SK-N-SH (cell line): ENCODE measurements at regions not wholly inside any gene's neighbourhood (a gene's known extent, or its start where the extent isn't known, plus 50 kb on each side); places are given as distances from the start of the nearest gene placed in this dataset.

Experiments
- CTCF ChIA-PET: fragments of 300-600, 350-600 bp; formaldehyde crosslinking; extraction: SDS; loops from one replicate; lab custom pipeline; 2021; lab: Yijun Ruan, JAX
- POLR2A ChIA-PET: fragments of 350-600 bp; sonication (Branson Sonifier 250); formaldehyde crosslinking; extraction: SDS; loops from one replicate; lab custom pipeline; 2020; ENCODE audit warnings: antibody characterized with exemption, inconsistent platforms; lab: Yijun Ruan, JAX
- DNase-seq: peaks from one replicate; pipeline ENCODE4 v3.0.0; 2012
- H2AFZ ChIP-seq: fragments of 200-600 bp; sonication (generic); 2 replicates; pipeline ENCODE4 v1.8.1; 2016; ENCODE audit warnings: antibody characterized with exemption, mild to moderate bottlenecking, low read depth
- H3F3A ChIP-seq: fragments of 200-600 bp; sonication (generic); replicated peaks from 2 replicates; pipeline ENCODE3; 2016; ENCODE audit warnings: antibody characterized with exemption, mild to moderate bottlenecking; ENCODE audit not compliant: insufficient read depth
- H3K27ac ChIP-seq, 2 experiments: fragments of 200-500 bp in 1 of 2; fragments of 200-600 bp in 1 of 2; sonication (Bioruptor generic) in 1 of 2; sonication (generic), shearing (Covaris generic) in 1 of 2; 2 replicates each; pipeline versions ENCODE4 v1.5.1 to v1.6.1; 2014 to 2016; ENCODE audit warnings: low read depth in 2 of 2, inconsistent platforms in 1 of 2, low read length in 1 of 2, mild to moderate bottlenecking in 1 of 2, mixed read lengths in 1 of 2
- H3K27me3 ChIP-seq: fragments of 200-600 bp; sonication (generic), shearing (Covaris generic); 2 replicates; pipeline ENCODE4 v1.6.1; 2016; ENCODE audit warnings: mixed run types; ENCODE audit not compliant: insufficient read depth
- H3K36me3 ChIP-seq, 2 experiments: fragments of 200-500 bp in 1 of 2; fragments of 200-600 bp in 1 of 2; sonication (Bioruptor generic) in 1 of 2; sonication (generic) in 1 of 2; replicated peaks in 1 of 2; 2 replicates each; pipeline versions ENCODE3 to v1.5.1; 2014 to 2016; ENCODE audit warnings: low read length in 1 of 2, mild to moderate bottlenecking in 1 of 2; ENCODE audit not compliant: insufficient read depth in 2 of 2, control insufficient read depth in 1 of 2
- H3K4me1 ChIP-seq, 2 experiments: fragments of 200-500 bp in 1 of 2; fragments of 200-600 bp in 1 of 2; sonication (Bioruptor generic) in 1 of 2; sonication (generic), shearing (Covaris generic) in 1 of 2; 2 replicates each; pipeline versions ENCODE4 v1.5.1 to v1.6.1; 2014 to 2016; ENCODE audit warnings: low read depth in 1 of 2, low read length in 1 of 2, mixed run types in 1 of 2; ENCODE audit not compliant: insufficient read depth in 2 of 2, control insufficient read depth in 1 of 2
- H3K4me2 ChIP-seq: fragments of 200-600 bp; sonication (generic), shearing (Covaris generic); 2 replicates; pipeline ENCODE4 v1.6.1; 2017; ENCODE audit warnings: mixed run types
- H3K4me3 ChIP-seq, 2 experiments: fragments of 200-500 bp in 1 of 2; fragments of 200-600 bp in 1 of 2; sonication (Bioruptor generic) in 1 of 2; sonication (generic), shearing (Covaris generic) in 1 of 2; 2 replicates each; pipeline versions ENCODE4 v1.5.1 to v1.8.1; 2014 to 2016; ENCODE audit warnings: low read depth in 2 of 2, inconsistent platforms in 1 of 2, low read length in 1 of 2, mild to moderate bottlenecking in 1 of 2, mixed read lengths in 1 of 2, moderate library complexity in 1 of 2
- H3K79me2 ChIP-seq: fragments of 200-600 bp; sonication (generic); 2 replicates; pipeline ENCODE4 v1.8.1; 2017; ENCODE audit warnings: mild to moderate bottlenecking; ENCODE audit not compliant: insufficient read depth
- H3K9ac ChIP-seq: fragments of 200-600 bp; sonication (generic); 2 replicates; pipeline ENCODE4 v1.6.1; 2017; ENCODE audit warnings: mixed run types
- H3K9me2 ChIP-seq: fragments of 200-600 bp; sonication (generic); 2 replicates; pipeline ENCODE4 v1.6.1; 2017; ENCODE audit warnings: mixed run types
- H3K9me3 ChIP-seq: fragments of 200-600 bp; sonication (generic); 2 replicates; pipeline ENCODE4 v1.6.1; 2017; ENCODE audit warnings: mixed run types, mild to moderate bottlenecking, moderate library complexity
- H4K20me1 ChIP-seq: fragments of 200-600 bp; sonication (generic); 2 replicates; pipeline ENCODE4 v1.6.1; 2017; ENCODE audit warnings: mild to moderate bottlenecking, mixed run types; ENCODE audit not compliant: insufficient read depth
- CHD2 ChIP-seq: fragments of 150-350 bp; IDR thresholded peaks from 2 replicates; pipeline ENCODE4 v1.6.1; 2018; ENCODE audit warnings: low read length; ENCODE audit not compliant: partially characterized antibody
- CTCF ChIP-seq: fragments of 200-600 bp; sonication (generic); IDR thresholded peaks from 2 replicates; pipeline ENCODE4 v1.6.1; 2017; ENCODE audit warnings: antibody characterized with exemption, mild to moderate bottlenecking, moderate library complexity
- ELF1 ChIP-seq: IDR thresholded peaks from 2 replicates; pipeline ENCODE4 v1.4.0; 2012
- FOSL2 ChIP-seq: IDR thresholded peaks from 2 replicates; pipeline ENCODE4 v1.4.0; 2012; ENCODE audit warnings: low read depth, mild to moderate bottlenecking, moderate library complexity, borderline replicate concordance
- IRF3 ChIP-seq: fragments of 150-350 bp; IDR thresholded peaks from 2 replicates; pipeline ENCODE4 v1.6.1; 2016; ENCODE audit warnings: mild to moderate bottlenecking, low read depth, low read length
- MAX ChIP-seq: IDR thresholded peaks from 2 replicates; pipeline ENCODE4 v1.4.0; 2012; ENCODE audit warnings: low read depth
- MXI1 ChIP-seq: IDR thresholded peaks from 2 replicates; pipeline ENCODE4 v1.6.1; 2012; ENCODE audit warnings: mild to moderate bottlenecking, low read depth, low read length, improper control_type of control experiment
- NFIC ChIP-seq: IDR thresholded peaks from 2 replicates; pipeline ENCODE4 v1.4.0; 2012; ENCODE audit warnings: borderline replicate concordance
- POLR2AphosphoS5 ChIP-seq: IDR thresholded peaks from 2 replicates; pipeline ENCODE4 v1.6.1; 2012; ENCODE audit warnings: low read depth, low read length
- RCOR1 ChIP-seq: fragments of 150-350 bp; IDR thresholded peaks from 2 replicates; pipeline ENCODE4 v1.6.1; 2017; ENCODE audit warnings: antibody characterized with exemption, low read length
- REST ChIP-seq: IDR thresholded peaks from 2 replicates; pipeline ENCODE4 v1.6.1; 2012; ENCODE audit warnings: mild to moderate bottlenecking, low read depth, low read length, moderate library complexity
- RXRA ChIP-seq: IDR thresholded peaks from 2 replicates; pipeline ENCODE4 v1.4.0; 2012; ENCODE audit warnings: low read depth, mild to moderate bottlenecking, borderline replicate concordance
- SIN3A ChIP-seq: IDR thresholded peaks from 2 replicates; pipeline ENCODE4 v1.6.1; 2012; ENCODE audit warnings: low read depth, mild to moderate bottlenecking, low read length, moderate library complexity, borderline replicate concordance
- TAF1 ChIP-seq: IDR thresholded peaks from 2 replicates; pipeline ENCODE4 v1.6.1; 2012; ENCODE audit warnings: low read depth, mild to moderate bottlenecking, low read length, moderate library complexity, borderline replicate concordance
- TCF12 ChIP-seq: IDR thresholded peaks from 2 replicates; pipeline ENCODE4 v1.4.0; 2012
- USF2 ChIP-seq: fragments of 150-350 bp; IDR thresholded peaks from 2 replicates; pipeline ENCODE4 v1.6.1; 2017; ENCODE audit warnings: antibody characterized with exemption, low read length, low read depth, borderline replicate concordance
- YY1 ChIP-seq: IDR thresholded peaks from 2 replicates; pipeline ENCODE4 v1.4.0; 2012; ENCODE audit warnings: low read depth, mild to moderate bottlenecking
- WGBS: methylation state at CpG from one replicate; pipeline ENCODE4 v1.1.6; 2017; ENCODE audit warnings: low lambda C conversion rate; 5-methylcytosine and 5-hydroxymethylcytosine counted together

GRCh38 chr6:128738112-128738511, 144.8 kb upstream of the LAMA2 start:
- Histone ChIP-seq H3K4me1 (no peaks in the 10 kb centered on the region), H3K4me2 (no peak overlapping the region), H2AFZ (no peak overlapping the region), H3K9me2 (no peaks in the 10 kb centered on the region), H3K9me3 (no peaks in the 10 kb centered on the region), H3K4me3 (no peak overlapping the region), H3K36me3 (no peaks in the 10 kb centered on the region), H3F3A (no peaks in the 10 kb centered on the region), H3K79me2 (no peaks in the 10 kb centered on the region), H3K27ac (no peak overlapping the region), H3K9ac (no peak overlapping the region), H4K20me1 (no peaks in the 10 kb centered on the region), H3K27me3 (no peaks in the 10 kb centered on the region)
- TF ChIP-seq USF2 (no peak), NFIC (no peak), POLR2AphosphoS5 (no peak), RCOR1 (no peak), CHD2 (no peak), MXI1 (no peak), YY1 (no peak), REST (no peak), CTCF (no peak), SIN3A (no peak), TAF1 (no peak), RXRA (no peak), ELF1 (no peak), FOSL2 (no peak), MAX (no peak), IRF3 (no peak), TCF12 (no peak)
- ChIA-PET POLR2A (no interaction called here), CTCF (interaction anchor here (1.9 kb wide), 1 partner anchor 12 kb away, joined by 8 read pairs; no protein-coding TSS in a partner anchor)
- DNase-seq = no peak
- WGBS = 68% methylated on average over 3 of the region's 3 CpGs
